SK-N-SH treated with all-trans-retinoic acid at 6 μM for 48 hours (cell line): ENCODE measurements at regions not wholly inside any gene's neighbourhood (a gene's known extent, or its start where the extent isn't known, plus 50 kb on each side); places are given as distances from the start of the nearest gene placed in this dataset.

Experiments used
- ARNTL ChIP-seq: fragments of 450-650 bp; formaldehyde crosslinking; IDR thresholded peaks from 2 replicates; pipeline ENCODE4 v1.5.0; 2020; ENCODE audit warnings: low read depth, mild to moderate bottlenecking, moderate library complexity, borderline replicate concordance
- CSDC2 ChIP-seq: fragments of 250-450 bp; sonication (Bioruptor Pico); IDR thresholded peaks from 2 replicates; pipeline ENCODE4 v1.5.0; 2020; ENCODE audit warnings: mild to moderate bottlenecking, moderate library complexity
- ESRRG ChIP-seq: fragments of 250-450 bp; sonication (Bioruptor Pico); IDR thresholded peaks from 2 replicates; pipeline ENCODE4 v1.6.1; 2021; ENCODE audit warnings: mild to moderate bottlenecking
- GLIS3 ChIP-seq: fragments of 250-450 bp; sonication (Bioruptor Pico); IDR thresholded peaks from 2 replicates; pipeline ENCODE4 v1.5.0; 2020; ENCODE audit warnings: mild to moderate bottlenecking, moderate library complexity
- PPARA ChIP-seq: fragments of 250-450 bp; sonication (Bioruptor Pico); IDR thresholded peaks from 2 replicates; pipeline ENCODE4 v1.5.0; 2020; ENCODE audit warnings: mild to moderate bottlenecking, borderline replicate concordance
- RARB ChIP-seq: fragments of 250-450 bp; sonication (Bioruptor Pico); IDR thresholded peaks from 2 replicates; pipeline ENCODE4 v1.8.0; 2021; ENCODE audit warnings: mild to moderate bottlenecking, moderate library complexity
- TCF4 ChIP-seq: fragments of 250-450 bp; sonication (Bioruptor Pico); IDR thresholded peaks from 2 replicates; pipeline ENCODE4 v1.8.0; 2021; ENCODE audit warnings: mild to moderate bottlenecking, moderate library complexity, borderline replicate concordance
- ZFP3 ChIP-seq: fragments of 250-450 bp; sonication (Bioruptor Pico); IDR thresholded peaks from 2 replicates; pipeline ENCODE4 v1.5.0; 2020; ENCODE audit warnings: mild to moderate bottlenecking, moderate library complexity
- ZFP30 ChIP-seq: fragments of 450-650 bp; formaldehyde crosslinking; IDR thresholded peaks from 2 replicates; pipeline ENCODE4 v1.5.0; 2022; ENCODE audit warnings: mild to moderate bottlenecking, moderate library complexity
- ZNF565 ChIP-seq: fragments of 450-650 bp; formaldehyde crosslinking; conservative IDR thresholded peaks from 2 replicates; pipeline ENCODE4 v1.5.0; 2020; ENCODE audit warnings: low read depth, mild to moderate bottlenecking, moderate library complexity
- TF ChIP-seq, protein P1 (sequence below): fragments of 250-450 bp; sonication (Bioruptor Pico); IDR thresholded peaks from 2 replicates; pipeline ENCODE4 v1.8.0; 2020; ENCODE audit warnings: mild to moderate bottlenecking, moderate library complexity, borderline replicate concordance

DNA sequence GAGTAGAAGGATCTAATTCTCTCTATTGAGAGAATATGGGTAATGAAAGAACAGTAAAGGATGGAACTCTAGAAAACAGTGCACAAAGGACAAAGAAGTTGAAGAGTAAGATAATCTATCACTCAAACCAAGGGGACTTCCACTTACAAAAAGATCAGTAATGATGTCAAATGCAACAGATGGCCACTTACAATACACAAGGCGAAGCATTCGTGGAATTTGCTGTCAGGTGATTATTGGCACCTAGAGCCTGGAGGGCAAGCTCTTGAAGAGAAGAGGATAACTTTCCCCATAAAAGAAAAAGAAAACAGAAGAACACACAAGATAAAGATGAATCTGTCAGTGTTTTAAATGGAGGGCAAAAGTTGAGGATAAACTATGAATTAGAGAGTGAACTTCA is 256.0 kb upstream of the TCF21 start:
- no peak for TF ChIP-seq ZFP3 (CRISPR knock-in tag)
- no peak for TF ChIP-seq ESRRG (CRISPR knock-in tag)
- TF ChIP-seq GLIS3 = no peak
- no peak for TF ChIP-seq ZFP30 (CRISPR knock-in tag)
- no peak for TF ChIP-seq RARB (CRISPR knock-in tag)
- TF ChIP-seq PPARA = no peak
- TF ChIP-seq, protein P1, sequence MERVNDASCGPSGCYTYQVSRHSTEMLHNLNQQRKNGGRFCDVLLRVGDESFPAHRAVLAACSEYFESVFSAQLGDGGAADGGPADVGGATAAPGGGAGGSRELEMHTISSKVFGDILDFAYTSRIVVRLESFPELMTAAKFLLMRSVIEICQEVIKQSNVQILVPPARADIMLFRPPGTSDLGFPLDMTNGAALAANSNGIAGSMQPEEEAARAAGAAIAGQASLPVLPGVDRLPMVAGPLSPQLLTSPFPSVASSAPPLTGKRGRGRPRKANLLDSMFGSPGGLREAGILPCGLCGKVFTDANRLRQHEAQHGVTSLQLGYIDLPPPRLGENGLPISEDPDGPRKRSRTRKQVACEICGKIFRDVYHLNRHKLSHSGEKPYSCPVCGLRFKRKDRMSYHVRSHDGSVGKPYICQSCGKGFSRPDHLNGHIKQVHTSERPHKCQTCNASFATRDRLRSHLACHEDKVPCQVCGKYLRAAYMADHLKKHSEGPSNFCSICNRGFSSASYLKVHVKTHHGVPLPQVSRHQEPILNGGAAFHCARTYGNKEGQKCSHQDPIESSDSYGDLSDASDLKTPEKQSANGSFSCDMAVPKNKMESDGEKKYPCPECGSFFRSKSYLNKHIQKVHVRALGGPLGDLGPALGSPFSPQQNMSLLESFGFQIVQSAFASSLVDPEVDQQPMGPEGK = no peak
- no peak for TF ChIP-seq CSDC2
- no peak for TF ChIP-seq ARNTL (CRISPR knock-in tag)
- TF ChIP-seq ZNF565 (CRISPR knock-in tag) = no peak
- no peak for TF ChIP-seq TCF4 (CRISPR knock-in tag)
